HG02840 (cell line): ENCODE measurements at regions not wholly inside any gene's neighbourhood (a gene's known extent, or its start where the extent isn't known, plus 50 kb on each side); places are given as distances from the start of the nearest gene placed in this dataset.
"Not testable (repeated sequence)": the region's sequence is repeated elsewhere in the genome, so short reads cannot be mapped to it uniquely, and the experiment has no call there.

Source experiments
- ATAC-seq: cut with Tn5 transposase; IDR thresholded peaks from one replicate; pipeline ENCODE4 v1.9.1; 2021; ENCODE audit warnings: mild to moderate bottlenecking, moderate library complexity, moderate number of reproducible peaks; ENCODE audit not compliant: unreplicated experiment, low FRiP score

DNA sequence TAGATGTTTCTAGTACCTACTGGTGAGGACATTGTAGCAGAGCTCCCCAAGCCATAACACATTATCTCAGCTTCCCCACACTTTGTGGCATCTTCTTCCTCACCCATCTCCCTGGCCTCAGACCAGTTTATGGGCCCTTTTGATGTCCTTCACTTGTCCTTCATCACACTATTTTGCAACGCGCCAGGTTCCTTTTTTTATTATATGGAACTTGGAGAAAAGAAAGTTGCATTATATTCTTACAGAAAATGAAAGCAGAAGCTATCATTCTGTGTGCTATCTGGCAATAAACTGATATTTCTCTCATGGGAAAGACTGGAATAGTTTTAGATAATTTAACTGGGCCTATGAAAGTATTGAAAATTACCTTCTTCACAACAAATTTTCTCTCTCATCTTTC lies 196.9 kb upstream of the ETV3 start:
- no peak for ATAC-seq

DNA sequence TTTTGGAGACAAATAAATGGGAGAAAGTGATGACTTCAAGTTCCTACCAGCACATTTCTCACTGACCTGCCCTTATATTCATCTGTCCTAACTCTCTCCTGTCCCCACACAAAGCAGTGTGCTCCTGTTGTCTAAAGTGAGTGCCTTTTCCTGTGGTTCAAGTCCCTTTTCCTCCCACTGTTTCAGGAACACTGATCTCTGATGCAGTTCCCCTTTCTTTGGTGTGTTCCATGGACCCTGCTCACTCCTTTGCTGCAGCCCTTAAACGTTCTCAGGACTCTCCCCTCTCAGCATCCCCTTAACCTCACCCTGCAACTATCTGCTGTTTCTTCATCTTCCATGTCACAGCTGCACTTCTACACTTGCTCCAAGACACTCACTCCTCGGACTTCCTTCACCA lies 195.8 kb upstream of the ETV3 start:
- no peak for ATAC-seq

DNA sequence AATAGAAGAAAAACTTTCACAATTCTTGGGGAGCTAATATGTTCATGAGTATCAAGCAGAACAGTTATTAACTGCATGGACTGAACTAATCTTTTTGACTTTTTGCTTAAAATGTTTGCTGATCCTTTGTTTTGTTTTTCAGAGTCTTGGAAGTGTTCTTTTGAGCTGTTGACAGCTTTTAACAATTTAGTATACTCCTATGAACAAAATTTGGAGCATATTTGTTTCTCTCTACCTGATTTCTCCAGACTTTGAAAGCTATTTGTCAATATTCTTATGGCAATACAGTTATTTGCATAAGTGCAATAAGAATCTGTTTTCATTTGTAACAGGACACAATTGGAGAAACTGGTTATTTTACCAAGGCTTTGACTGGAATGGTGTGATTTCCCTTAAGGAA lies 192.0 kb upstream of the ETV3 start:
- not testable (repeated sequence) for ATAC-seq

DNA sequence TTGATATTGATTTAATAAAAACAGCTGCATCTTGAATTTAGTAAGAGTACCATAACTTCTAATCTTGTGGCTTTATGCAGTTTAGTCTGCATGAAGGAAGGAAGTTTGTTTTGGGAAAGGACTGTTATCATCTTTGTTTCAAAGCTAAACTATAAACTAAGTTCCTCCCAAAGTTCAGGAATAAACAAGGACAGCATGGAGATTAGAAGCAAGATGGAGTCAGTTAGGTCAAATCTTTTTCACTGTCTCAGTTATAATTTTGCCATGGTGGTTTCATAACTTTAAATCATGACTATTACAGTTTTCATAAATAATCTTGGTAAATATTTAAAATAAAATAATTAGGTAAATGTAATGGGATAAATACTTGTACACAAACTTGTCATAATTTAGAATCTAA lies 189.9 kb upstream of the ETV3 start:
- ATAC-seq: not testable (repeated sequence)

DNA sequence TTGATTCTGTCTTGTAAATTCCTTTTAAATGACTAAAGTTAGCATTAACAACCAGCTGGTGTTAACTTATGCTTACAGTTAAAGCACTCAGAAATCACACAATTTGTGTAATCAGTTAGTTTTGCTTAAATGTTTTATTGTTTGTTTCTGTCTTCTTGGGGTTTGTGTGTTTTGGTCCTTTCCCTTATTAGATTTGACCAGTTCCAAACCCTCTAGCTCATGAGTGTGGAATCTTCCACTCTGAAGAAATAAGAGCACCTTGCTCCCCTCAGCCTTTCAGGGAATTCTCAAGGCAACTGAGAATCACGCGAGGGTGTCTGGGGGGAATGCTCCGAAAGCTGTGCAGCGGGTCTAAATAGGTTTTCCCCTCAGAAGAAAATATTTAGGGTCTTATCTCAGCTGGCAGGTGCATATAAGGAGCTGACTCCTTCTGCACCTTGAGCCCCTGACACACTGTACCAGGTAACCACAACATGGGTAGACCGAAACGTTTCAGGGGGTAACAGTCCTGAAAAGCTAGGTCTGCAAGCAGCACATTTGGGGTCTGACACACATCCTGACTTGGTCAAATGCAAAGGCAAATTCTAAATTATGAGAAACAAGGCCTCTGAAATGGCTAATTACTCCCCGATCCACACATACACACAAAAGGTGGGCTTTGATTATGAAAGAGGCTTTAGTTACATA lies 188.1 kb upstream of the ETV3 start:
- no peak for ATAC-seq

DNA sequence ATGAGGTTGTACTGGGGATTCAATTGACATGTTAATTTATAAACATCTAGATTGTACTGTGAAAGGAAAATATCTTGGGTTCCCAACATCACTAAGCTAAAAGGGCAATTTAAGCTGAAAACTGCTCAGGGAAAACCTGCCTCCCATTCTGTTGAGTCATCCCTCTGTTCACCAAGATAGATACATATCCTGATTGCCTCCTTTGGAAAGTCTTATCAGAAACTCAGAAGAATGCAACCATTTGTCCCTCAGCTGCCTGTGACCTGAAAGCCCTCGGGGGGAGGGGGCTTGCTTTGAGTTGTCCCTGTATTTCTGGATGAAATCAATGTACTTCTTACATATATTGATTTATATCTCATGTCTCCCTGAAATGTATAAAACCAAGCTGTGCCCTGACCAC lies 187.0 kb upstream of the ETV3 start:
- ATAC-seq: no peak

DNA sequence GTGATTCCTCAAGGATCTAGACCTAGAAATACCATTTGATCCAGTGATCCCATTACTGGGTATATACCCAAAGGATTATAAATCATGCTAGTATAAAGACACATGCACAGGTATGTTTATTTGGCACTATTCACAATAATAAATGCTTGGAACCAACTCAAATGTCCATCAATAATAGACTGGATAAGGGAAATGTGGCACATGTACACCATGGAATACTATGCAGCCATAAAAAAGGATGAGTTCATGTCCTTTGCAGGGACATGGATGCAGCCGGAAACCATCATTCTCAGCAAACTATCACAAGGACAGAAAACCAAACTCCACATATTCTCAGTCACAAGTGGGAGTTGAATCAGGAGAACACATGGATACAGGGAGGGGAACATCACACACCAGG lies 183.8 kb upstream of the ETV3 start:
- ATAC-seq: not testable (repeated sequence)

DNA sequence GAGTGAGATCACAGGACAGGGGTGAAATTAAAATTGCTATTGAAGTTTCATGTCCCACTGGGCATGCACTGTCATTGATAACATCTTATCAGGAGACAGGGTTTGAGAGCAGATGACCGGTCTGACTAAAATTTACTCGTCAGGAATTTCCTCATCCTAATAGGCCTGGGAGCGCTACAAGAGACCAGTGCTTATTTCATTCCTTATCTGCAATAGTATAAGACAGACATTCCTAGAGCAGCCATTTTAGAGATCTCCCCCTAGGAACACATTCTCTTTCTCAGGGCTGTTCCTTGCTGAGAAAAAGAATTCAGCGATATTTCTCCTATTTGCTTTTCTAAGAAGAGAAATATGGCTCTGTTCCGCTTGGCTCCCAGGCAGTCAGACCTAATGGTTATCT lies 181.4 kb upstream of the ETV3 start:
- ATAC-seq: no peak

DNA sequence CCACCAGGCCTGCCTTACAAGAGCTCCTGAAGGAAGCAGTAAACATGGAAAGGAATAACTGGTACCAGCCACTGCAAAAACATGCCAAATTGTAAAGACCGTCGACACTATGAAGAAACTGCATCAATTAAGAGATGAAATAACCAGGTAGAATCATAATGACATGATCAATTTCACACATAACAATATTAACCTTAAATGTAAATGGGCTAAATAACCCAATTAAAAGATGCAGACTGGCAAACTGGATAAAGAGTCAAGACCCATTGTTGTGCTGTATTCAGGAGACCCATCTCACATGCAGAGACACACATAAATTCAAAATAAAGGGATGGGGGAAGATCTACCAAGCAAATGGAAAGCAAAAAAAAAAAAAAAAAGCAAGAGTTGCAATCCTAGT lies 179.0 kb upstream of the ETV3 start:
- not testable (repeated sequence) for ATAC-seq

DNA sequence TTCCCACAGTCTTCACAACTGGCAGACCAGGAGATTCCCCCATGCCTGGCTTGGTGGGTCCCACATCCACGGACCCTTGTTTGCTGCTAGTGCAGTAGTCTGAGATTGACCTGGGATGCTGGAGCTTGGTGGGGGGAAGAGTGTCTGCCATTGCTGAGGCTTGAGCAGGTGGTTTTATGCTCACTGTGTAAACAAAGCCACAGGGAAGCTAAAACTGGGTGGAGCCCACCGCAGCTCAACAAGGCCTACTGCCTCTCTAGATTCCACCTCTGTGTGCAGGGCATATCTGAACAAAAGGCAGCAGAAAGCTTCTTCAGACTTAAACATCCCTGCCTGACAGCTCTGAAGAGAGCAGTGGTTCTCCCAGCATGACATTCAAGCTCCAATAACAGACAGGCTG lies 177.3 kb upstream of the ETV3 start:
- ATAC-seq: no peak

DNA sequence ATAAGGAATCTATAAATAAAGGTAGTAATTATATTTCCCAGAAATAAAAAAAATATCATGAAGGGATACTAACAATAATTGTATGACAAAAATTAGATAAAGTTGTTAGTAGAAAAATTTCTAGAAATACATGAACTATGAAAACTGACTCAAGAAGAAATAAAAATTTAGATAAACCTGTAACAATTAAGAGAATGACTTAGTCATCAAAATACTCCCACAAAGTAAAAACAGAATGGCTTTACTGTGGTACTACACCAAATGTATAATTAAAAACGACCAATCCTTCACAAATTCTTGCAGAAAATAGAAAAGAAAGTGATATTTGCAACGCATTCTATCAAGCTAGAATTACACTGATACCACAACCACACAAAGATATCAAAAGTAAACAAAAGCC lies 176.2 kb upstream of the ETV3 start:
- no peak for ATAC-seq

DNA sequence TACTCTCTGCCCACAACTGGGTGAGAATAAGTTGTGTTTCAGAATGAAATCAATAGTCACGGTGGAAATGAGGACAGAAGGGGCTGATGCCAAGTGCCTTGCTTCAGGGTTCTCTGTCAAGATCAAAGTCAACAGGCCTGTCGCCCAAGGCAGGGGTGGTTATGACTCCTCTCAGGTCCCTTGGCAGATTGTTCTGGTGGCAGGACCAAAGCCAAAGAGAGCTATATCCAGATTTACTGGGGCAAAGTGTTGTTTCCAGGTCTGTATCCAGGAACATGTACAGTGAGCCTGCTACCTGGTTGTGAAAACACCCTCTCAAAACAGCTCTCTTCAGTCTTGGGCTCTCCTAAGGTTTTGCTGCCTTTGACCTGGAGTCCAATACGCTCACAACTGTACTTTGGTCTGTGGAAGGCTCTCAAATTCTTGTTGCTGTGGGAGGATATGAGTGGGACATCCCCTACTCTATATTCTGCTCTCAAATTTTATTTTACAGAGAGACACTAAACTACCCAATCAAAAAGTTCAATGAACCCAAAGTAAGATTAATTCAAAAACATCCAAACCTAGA lies 175.1 kb upstream of the ETV3 start:
- ATAC-seq: no peak

DNA sequence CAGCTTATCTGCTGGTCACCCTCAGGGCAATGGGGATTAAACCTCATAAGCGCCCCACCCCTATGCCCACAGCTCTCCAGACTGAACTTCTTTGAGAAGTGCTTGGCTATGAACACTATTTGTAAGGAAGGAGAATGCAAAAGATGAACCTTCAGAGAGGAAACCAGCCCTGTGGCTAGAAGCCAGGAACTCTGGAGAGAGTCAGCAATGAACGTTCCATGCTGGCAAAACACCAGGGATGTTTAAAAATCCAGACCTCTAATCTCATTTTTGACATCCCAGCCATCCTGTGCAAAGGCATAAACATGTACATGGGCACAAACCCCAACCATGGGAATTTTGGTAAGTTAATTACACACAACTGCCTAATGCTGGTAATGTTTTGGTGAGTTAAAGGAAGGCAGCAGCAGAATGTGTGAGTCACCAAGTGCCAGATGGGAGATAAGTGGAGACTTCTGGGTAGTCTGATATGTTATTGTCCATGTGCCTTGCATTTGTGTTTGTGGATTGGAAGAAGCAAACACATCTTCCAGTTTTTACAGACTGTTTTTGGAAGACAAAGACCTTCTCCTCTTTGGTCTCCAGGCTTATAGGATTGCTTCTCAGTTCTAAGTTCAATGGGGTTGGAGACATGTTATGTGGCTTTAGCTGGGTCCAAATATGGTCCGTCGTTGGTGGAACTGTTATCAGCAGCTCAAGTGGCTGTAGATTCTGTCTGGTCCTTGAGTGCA lies 174.1 kb upstream of the ETV3 start:
- ATAC-seq: no peak

DNA sequence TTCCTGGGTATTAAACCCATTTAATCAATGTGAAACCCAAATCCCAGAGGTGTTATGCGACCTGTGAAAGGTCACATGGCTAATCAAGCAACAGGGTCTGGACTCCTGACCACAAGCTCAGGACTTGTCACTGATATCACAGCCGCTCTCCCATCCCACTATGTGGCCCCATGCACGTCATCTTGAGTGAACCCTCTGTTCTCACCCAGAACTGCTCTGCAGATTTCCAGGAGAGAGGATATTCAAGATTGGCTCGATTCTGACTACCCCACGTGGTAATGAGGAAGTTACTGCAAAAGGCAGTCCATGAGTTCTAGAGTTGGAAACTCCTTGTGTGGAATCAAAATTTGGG lies 173.5 kb upstream of the ETV3 start:
- ATAC-seq: no peak

DNA sequence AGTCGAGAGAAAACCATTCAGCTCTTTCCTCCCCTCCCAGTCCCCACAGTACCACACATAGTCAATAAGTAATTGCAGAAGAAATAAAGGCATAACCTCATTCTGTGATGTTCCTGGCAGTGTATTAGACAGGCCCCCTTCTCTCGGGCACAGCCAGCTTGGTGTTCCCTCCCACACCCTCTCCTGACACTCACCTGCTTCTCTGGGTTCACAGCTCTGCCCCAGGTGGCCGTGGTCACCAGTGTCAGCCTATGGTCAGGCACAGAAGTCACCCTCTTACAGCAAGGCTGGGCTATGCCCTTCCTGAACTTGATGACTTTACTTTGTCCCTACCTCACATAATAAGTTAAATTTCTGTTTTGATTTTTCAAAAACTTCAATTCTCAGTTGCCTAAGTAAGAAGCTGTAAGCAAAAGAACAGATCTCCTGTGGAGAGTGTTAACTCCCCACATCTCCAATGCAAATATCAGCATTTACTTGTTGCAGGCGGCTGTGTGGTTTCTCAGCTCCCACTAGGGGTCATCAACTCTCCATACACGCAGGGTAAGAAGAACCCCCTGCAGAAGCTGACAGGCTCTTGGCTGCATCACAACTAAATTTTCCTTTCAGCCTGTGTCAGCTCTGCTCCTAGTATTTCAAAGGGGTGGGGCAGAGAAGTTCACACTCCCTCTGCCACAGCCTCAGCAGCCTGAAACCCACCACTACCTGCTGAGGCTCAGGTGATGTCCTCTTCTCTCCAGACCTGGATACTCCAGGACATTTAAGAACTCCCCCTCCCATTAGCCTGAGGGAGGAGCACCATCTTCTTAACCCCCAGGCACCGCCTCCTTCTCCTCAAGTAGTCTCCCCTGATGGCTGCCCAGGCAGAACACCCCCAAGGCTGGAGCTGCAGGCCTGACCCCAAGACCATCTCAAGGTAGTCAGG lies 172.9 kb upstream of the ETV3 start:
- ATAC-seq: not testable (repeated sequence)

DNA sequence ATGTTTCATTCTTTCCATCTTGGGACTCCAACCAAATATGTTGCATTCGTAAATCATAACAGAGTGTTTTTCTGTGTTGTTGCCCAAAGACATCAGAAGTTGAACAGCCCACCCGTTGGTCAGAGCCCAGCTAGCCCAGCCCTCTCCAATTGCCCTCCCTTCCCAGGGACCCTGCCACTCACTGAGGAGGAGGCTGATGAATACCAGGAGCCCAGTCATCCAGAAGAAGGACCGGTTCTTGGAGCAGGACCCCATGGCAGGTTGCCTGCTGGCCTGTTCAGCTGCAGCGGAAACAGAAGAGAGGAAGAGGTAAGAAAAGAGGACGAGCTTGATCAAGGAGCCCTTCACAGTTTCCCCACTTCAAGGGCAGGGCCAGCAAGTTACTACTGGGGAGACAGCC lies 172.2 kb upstream of the ETV3 start:
- ATAC-seq: no peak

DNA sequence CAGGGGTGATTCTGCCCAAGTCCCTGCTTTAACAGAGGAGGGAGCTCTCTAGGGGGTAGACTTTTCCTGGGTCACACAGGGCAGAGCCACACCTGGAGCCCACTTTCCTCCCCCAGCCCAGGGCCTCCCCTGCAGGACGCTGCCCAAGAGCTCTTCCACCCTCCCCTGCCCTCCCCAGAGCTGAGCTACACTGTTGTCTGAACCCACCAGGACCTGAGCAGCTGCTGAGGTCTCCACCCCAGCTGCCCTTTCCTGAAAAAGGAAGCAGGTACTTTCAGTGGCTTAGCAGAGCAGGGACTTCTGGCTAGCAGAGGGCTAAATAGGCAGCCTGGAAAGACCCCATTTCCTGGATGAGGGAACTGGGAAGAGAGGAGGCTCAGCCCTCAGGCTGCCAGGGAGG lies 169.3 kb upstream of the ETV3 start:
- peak; percentile 58 for ATAC-seq

DNA sequence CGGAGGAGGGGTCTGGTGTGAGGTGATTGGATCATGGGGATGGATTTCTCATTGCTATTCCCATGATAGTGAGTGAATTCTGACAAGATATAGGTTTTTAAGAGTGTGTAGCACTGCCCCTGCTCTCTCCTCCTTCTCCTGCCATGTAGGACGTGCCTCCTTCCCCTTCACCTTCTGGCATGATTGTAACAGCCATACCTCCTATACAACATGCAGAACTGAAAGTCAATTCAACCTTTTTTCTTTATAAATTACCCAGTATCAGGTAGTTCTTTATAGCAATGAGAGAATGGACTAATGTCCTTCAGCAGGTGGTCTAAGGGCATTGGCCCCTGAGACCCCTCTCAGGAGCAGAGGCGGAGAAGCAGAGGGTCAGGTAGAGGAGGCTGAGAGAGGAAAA lies 168.7 kb upstream of the ETV3 start:
- ATAC-seq: no peak

DNA sequence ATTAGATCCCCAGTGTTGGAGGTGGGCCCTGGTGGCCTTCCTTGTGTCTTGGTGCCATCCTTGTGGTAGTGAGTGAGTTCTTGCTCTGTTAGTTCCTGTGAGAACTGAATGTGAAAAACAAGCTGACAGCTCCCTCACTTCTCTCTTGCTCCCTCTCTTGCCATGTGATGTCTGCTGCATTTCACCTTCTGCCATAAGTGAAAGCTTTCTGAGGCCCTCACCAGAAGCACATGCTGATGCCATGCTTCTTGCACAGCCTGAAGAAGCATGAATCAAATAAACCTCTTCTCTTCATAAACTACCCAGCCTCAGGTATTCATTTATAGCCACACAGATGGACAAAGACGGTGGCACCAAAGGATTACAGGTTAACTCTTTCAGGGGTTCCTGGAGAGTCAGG lies 166.1 kb upstream of the ETV3 start:
- no peak for ATAC-seq

DNA sequence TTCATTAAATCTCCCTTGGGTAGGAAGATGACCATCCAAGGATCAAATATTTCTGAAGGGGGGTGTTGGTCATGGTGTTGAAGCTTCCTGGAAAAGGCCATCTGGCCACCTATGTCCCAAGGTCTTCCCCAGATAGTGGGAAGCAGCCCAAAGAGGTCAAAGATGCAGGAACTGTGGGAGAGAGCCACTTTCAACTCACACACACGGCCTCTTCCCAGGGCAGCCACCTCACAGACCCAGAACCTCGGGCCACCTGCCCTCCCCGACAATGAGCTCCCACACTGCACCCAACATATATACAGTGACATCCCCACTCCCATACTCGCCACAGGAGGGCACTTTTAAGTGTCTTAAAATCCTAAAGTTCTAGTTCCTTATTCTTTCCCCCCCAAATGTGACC lies 164.5 kb upstream of the ETV3 start:
- ATAC-seq: no peak

DNA sequence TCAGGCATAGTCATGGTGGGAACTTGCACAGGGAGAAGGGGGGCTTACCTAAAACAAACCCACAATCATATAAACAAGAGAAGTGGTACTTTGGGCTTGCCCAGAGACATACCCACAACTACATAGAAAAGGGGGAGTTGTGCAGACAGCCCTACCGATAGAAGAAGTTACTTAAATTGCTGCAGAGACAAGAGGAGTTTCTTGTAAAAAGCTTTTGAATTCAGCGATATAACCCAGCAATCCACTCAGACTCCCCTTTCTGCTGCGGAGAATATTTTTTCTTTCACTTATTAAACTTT lies 164.0 kb upstream of the ETV3 start:
- ATAC-seq: no peak
